ENCODE measurements at regions not wholly inside any gene's neighbourhood (a gene's known extent, or its start where the extent isn't known, plus 50 kb on each side); places are given as distances from the start of the nearest gene placed in this dataset.

DNA sequence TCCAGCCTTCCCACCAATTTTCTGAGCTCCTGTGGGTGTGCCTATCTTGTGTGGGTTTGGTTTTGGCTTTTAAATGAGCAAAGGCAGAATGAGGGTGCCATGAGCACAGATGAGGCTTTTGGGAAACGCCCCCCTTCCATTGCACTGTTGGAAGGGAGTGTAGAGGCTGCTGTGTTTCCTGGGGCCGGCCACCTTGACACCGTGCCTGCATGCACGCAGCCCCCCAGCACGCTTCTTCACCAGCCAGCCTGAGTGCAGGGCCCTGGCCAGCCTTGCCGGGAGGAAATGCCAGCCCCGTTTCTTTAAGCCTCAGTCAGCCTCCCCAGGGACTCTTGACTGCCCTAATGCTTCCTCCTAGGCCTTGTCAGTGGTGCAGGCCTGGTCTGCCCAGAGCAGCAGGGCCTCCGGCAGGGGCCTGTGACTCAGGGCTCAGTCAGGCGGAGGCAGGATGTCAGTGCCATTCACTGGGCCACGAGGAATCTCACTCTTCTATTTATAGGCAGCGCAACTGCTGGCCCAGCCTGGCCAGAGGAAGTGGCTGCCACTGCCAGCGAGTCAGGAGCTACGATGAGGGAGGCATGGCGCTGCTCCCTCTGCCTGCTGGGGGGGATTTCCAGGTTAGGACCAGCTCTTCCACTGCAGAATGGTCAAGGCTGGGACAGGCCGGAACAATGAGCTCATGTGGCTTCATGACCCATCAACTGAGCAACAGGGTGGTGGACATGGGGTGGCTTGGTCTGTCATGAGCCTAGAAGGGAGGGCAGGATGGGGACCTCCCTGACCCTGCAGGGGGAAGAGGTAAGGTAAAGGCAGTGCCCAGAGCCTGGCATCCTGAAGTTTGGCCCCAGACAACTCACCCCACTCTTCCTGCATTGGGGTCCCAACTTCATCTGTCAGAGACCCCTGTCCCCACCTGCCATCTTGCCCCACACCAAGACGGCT, 205.2 kb downstream of the RAB11FIP4 start:
- H3K4me2 ChIP-seq (ENCODE audit: insufficient read depth in 1 of 2, low read depth in 2 of 2, low read length in 2 of 2), result no peak overlapping the region
- H4K20me1 ChIP-seq (replicated peaks in 1 of 2; ENCODE audit: control insufficient read depth in 1 of 2, insufficient read depth in 2 of 2, low read length in 2 of 2), result no peaks in the 10 kb centered on the region
- no peaks in the 10 kb centered on the region for H3K9me3 ChIP-seq (ENCODE audit: insufficient read depth in 2 of 2, low read depth in 1 of 2, low read length in 1 of 2)
- 75% methylated on average over 15 of the region's 16 CpGs; no CpG with 5 or more reads in 1 of the 2 experiments for WGBS, 2 experiments (ENCODE audit: extremely low coverage in 1 of 2, insufficient coverage in 1 of 2, insufficient read length in 1 of 2, insufficient replicate concordance in 2 of 2, low coverage in 1 of 2, low lambda C conversion rate in 2 of 2, missing lambda C conversion rate in 1 of 2)
- no peaks in the 10 kb centered on the region for H3K79me1 ChIP-seq (ENCODE audit: low read depth, low read length)
- peak overlapping the region; percentile 1; the same call in 1 of the 2 replicates for H4K8ac ChIP-seq (ENCODE audit: extremely low read depth, insufficient read depth, low read length)
- peaks cover 0 to 8% (median 3%) of the 10 kb centered on the region in 4 experiments; a peak in 4 of 7 replicates for H3K4me1 ChIP-seq (replicated peaks in 1 of 4; ENCODE audit: control insufficient read depth in 3 of 4, insufficient read depth in 4 of 4, low read length in 3 of 4)
- H2BK12ac ChIP-seq (ENCODE audit: low read depth, low read length), result peak overlapping the region; percentile 13; the same call in 1 of the 2 replicates
- CTCF ChIA-PET (ENCODE audit: partially characterized antibody), result interaction anchor here (0.8 to 1.0 kb wide), 2 partner anchors 15 to 39 kb away, joined by 4 read pairs; no protein-coding TSS in a partner anchor
- no peaks in the 10 kb centered on the region for H3K36me3 ChIP-seq (ENCODE audit: control insufficient read depth in 2 of 4, insufficient read depth in 4 of 4, low read length in 3 of 4)
- no peak overlapping the region for H3K14ac ChIP-seq (ENCODE audit: insufficient read length)
- H2BK15ac ChIP-seq (ENCODE audit: low read length), result no peak overlapping the region; the same call in 1 of the 2 replicates
- POLR2A ChIA-PET (ENCODE audit: partially characterized antibody), result no interaction called here
- 0 out of 2 replicates have a peak overlapping the region, but pooled peaks have one; percentile 3 for H2AFZ ChIP-seq (ENCODE audit: low read length)
- H4K91ac ChIP-seq (replicated peaks; ENCODE audit: insufficient read length, low read length), result peak overlapping the region; percentile 68
- H3K4ac ChIP-seq (replicated peaks; ENCODE audit: insufficient read length, low read depth, low read length), result peak overlapping the region; percentile 66
- H2BK120ac ChIP-seq (replicated peaks; ENCODE audit: low read depth, low read length), result no peak overlapping the region
- H3K23me2 ChIP-seq (ENCODE audit: low read depth, low read length), result no peaks in the 10 kb centered on the region
- H3K23ac ChIP-seq (ENCODE audit: insufficient read length), result no peak overlapping the region
- peak overlapping the region; percentile 82 for H2BK5ac ChIP-seq (ENCODE audit: low read depth, low read length)
- DNase-seq (ENCODE audit: low read depth in 1 of 2, low spot score in 2 of 2) (peak in 1 of 2 experiments; percentile 54), FAIRE-seq (no peak)
- H3K56ac ChIP-seq (replicated peaks; ENCODE audit: insufficient read length, low read depth, low read length), result no peak overlapping the region
- 0 out of 2 replicates have a peak overlapping the region, but pooled peaks have one; percentile 46 for H2AK5ac ChIP-seq (ENCODE audit: low read depth, low read length)
- TF ChIP-seq, protein P1, sequence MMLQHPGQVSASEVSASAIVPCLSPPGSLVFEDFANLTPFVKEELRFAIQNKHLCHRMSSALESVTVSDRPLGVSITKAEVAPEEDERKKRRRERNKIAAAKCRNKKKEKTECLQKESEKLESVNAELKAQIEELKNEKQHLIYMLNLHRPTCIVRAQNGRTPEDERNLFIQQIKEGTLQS (IDR thresholded peaks at IDR 0.05; ENCODE audit: insufficient read depth, low read depth, low read length), result no peak
- TF ChIP-seq CHD2 (IDR thresholded peaks at IDR 0.05; ENCODE audit: low read length) (no peak), SP2 (IDR thresholded peaks at IDR 0.05; ENCODE audit: low read length) (no peak), POLR2AphosphoS5 (IDR thresholded peaks at IDR 0.05; ENCODE audit: low read depth, low read length) (no peak), JUND (IDR thresholded peaks at IDR 0.05; ENCODE audit: low read length) (no peak), ASH2L (IDR thresholded peaks at IDR 0.05; ENCODE audit: low read length) (no peak)
- TF ChIP-seq, protein P2, sequence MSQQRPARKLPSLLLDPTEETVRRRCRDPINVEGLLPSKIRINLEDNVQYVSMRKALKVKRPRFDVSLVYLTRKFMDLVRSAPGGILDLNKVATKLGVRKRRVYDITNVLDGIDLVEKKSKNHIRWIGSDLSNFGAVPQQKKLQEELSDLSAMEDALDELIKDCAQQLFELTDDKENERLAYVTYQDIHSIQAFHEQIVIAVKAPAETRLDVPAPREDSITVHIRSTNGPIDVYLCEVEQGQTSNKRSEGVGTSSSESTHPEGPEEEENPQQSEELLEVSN (IDR thresholded peaks at IDR 0.05), result peak; percentile 59; the same call in 1 of the 2 replicates
- TF ChIP-seq, protein P3, sequence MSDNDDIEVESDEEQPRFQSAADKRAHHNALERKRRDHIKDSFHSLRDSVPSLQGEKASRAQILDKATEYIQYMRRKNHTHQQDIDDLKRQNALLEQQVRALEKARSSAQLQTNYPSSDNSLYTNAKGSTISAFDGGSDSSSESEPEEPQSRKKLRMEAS (IDR thresholded peaks at IDR 0.05), result peak; percentile 51
- no peaks in the 10 kb centered on the region for H3K79me2 ChIP-seq (ENCODE audit: control insufficient read depth in 1 of 2, insufficient read depth in 2 of 2, low read length in 2 of 2)
- no peak overlapping the region for H3K27ac ChIP-seq (ENCODE audit: low read depth, low read length)
- no peak overlapping the region for H3K4me3 ChIP-seq (ENCODE audit: extremely low read depth in 1 of 4, insufficient read depth in 2 of 4, low read depth in 3 of 4, low read length in 4 of 4)
- H3K18ac ChIP-seq (ENCODE audit: extremely low read depth, low read length), result peak overlapping the region; percentile 38; the same call in 1 of the 2 replicates
- H3K27me3 ChIP-seq (replicated peaks in 1 of 4; ENCODE audit: control insufficient read depth in 3 of 4, extremely low read depth in 1 of 4, insufficient read depth in 3 of 4, low read length in 3 of 4), result no peaks in the 10 kb centered on the region
- H3K9ac ChIP-seq (replicated peaks in 1 of 4; ENCODE audit: extremely low read depth in 1 of 4, low read depth in 3 of 4, low read length in 3 of 4), result no peak overlapping the region
- no peak overlapping the region for H4K5ac ChIP-seq (ENCODE audit: insufficient read length, low read depth, low read length)
- no peak overlapping the region for H2BK20ac ChIP-seq (ENCODE audit: low read length)

Data from H1 (cell line).